ENCODE measurements at regions not wholly inside any gene's neighbourhood (a gene's known extent, or its start where the extent isn't known, plus 50 kb on each side); places are given as distances from the start of the nearest gene placed in this dataset.
A peak's percentile ranks its signal among the peaks of the same experiment; 100 is the strongest.
"Not testable (repeated sequence)": the region's sequence is repeated elsewhere in the genome, so short reads cannot be mapped to it uniquely, and the experiment has no call there.

GRCh38 chr2:65579506-65580235 is 147.3 kb upstream of the SPRED2 start:
- no peak for DNase-seq (ENCODE audit: low read depth)

GRCh38 chr2:65577654-65578053 is 145.3 kb upstream of the SPRED2 start:
- no peak for DNase-seq (ENCODE audit: low read depth)

GRCh38 chr2:65576861-65577601 is 144.6 kb upstream of the SPRED2 start:
- DNase-seq (ENCODE audit: low read depth) = peak; percentile 95

GRCh38 chr2:65576278-65576677 is 143.9 kb upstream of the SPRED2 start:
- no peak for DNase-seq (ENCODE audit: low read depth)

- no peak for DNase-seq (ENCODE audit: low read depth)
These were observed 142.6 kb upstream of the SPRED2 start for GRCh38 chr2:65574993-65575392.

GRCh38 chr2:65568656-65569440 is 136.4 kb upstream of the SPRED2 start:
- DNase-seq (ENCODE audit: low read depth) = not testable (repeated sequence)

- peak; percentile 37 for DNase-seq (ENCODE audit: low read depth)
These were observed 134.2 kb upstream of the SPRED2 start for GRCh38 chr2:65566617-65567016.

- DNase-seq (ENCODE audit: low read depth) = no peak
These were observed 133.3 kb upstream of the SPRED2 start for GRCh38 chr2:65565681-65566080.

GRCh38 chr2:65564299-65564698 is 131.9 kb upstream of the SPRED2 start:
- DNase-seq (ENCODE audit: low read depth) = no peak

- no peak for DNase-seq (ENCODE audit: low read depth)
These were observed 130.5 kb upstream of the SPRED2 start for GRCh38 chr2:65562890-65563289.

- DNase-seq (ENCODE audit: low read depth) = no peak
These were observed 126.3 kb upstream of the SPRED2 start for GRCh38 chr2:65558743-65559142.

GRCh38 chr2:65557616-65558573 is 125.5 kb upstream of the SPRED2 start:
- no peak for DNase-seq (ENCODE audit: low read depth)

GRCh38 chr2:65554765-65555591 is 122.6 kb upstream of the SPRED2 start:
- DNase-seq (ENCODE audit: low read depth) = peak; percentile 79

GRCh38 chr2:65553504-65554074 is 121.2 kb upstream of the SPRED2 start:
- DNase-seq (ENCODE audit: low read depth) = no peak

- DNase-seq (ENCODE audit: low read depth) = no peak
These were observed 119.1 kb upstream of the SPRED2 start for GRCh38 chr2:65551528-65551927.

GRCh38 chr2:65550246-65550645 is 117.8 kb upstream of the SPRED2 start:
- no peak for DNase-seq (ENCODE audit: low read depth)

- DNase-seq (ENCODE audit: low read depth) = no peak
These were observed 117.2 kb upstream of the SPRED2 start for GRCh38 chr2:65549631-65550030.

GRCh38 chr2:65549257-65549627 is 116.8 kb upstream of the SPRED2 start:
- DNase-seq (ENCODE audit: low read depth) = no peak

GRCh38 chr2:65548576-65549256 is 116.3 kb upstream of the SPRED2 start:
- no peak for DNase-seq (ENCODE audit: low read depth)
